Fibroblast of mammary gland (primary cell): ENCODE measurements at regions not wholly inside any gene's neighbourhood (a gene's known extent, or its start where the extent isn't known, plus 50 kb on each side); places are given as distances from the start of the nearest gene placed in this dataset.

Source experiments
- DNase-seq: peaks from one replicate; pipeline ENCODE4 v3.0.0-alpha.2; 2010; ENCODE audit warnings: low read depth
- H3K4me3 ChIP-seq: 2 replicates; pipeline ENCODE4 v1.5.1; 2011; ENCODE audit warnings: low read depth, mild to moderate bottlenecking, low read length, moderate library complexity; ENCODE audit not compliant: control insufficient read depth
- TF ChIP-seq, protein P1 (sequence below): conservative IDR thresholded peaks from 2 replicates; pipeline ENCODE4 v1.5.1; 2011; ENCODE audit warnings: low read depth, low read length, inconsistent platforms; ENCODE audit not compliant: control insufficient read depth, insufficient read depth

DNA sequence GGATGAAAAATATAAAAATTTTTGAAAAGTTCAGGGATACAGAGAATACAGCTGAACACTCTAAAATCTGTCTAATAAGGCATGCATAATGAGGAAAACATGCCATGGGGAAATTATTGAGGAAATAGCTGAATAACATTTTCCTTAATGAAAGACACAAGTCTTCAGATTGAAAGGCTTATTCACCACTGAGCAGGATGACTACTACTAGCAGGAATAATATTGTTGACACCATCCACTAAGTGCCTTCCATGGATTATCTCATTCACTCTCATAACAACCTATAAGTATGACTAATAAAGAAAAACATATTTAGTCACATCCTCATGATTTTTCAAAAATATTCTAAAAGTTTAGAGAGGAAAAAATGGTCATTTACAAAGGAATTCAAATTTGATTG, 96.7 kb upstream of the FER start:
- DNase-seq, result peak; percentile 87
- H3K4me3 ChIP-seq, result no peak overlapping the region
- TF ChIP-seq, protein P1, sequence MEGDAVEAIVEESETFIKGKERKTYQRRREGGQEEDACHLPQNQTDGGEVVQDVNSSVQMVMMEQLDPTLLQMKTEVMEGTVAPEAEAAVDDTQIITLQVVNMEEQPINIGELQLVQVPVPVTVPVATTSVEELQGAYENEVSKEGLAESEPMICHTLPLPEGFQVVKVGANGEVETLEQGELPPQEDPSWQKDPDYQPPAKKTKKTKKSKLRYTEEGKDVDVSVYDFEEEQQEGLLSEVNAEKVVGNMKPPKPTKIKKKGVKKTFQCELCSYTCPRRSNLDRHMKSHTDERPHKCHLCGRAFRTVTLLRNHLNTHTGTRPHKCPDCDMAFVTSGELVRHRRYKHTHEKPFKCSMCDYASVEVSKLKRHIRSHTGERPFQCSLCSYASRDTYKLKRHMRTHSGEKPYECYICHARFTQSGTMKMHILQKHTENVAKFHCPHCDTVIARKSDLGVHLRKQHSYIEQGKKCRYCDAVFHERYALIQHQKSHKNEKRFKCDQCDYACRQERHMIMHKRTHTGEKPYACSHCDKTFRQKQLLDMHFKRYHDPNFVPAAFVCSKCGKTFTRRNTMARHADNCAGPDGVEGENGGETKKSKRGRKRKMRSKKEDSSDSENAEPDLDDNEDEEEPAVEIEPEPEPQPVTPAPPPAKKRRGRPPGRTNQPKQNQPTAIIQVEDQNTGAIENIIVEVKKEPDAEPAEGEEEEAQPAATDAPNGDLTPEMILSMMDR, result no peak

DNA sequence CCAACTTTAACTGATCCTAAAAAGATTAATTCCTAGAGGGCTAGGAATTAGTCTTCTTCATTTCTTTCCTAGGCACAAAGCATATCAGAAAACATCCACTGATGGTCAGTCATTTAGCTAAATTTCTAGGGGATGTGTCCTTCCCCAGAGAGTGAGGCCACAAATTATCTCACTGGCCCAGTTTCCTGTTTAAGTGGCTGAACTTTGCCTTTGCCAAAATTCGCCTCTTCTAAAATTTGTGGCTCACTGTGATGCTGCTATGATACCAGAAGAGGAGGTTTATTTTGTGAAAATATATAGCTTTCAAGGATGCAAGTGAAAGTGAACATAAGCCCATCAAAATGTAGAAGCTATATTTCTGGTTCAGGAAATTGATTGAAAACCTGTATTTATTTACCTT, 98.1 kb upstream of the FER start:
- TF ChIP-seq, protein P1, result no peak
- H3K4me3 ChIP-seq, result no peak overlapping the region
- no peak for DNase-seq

DNA sequence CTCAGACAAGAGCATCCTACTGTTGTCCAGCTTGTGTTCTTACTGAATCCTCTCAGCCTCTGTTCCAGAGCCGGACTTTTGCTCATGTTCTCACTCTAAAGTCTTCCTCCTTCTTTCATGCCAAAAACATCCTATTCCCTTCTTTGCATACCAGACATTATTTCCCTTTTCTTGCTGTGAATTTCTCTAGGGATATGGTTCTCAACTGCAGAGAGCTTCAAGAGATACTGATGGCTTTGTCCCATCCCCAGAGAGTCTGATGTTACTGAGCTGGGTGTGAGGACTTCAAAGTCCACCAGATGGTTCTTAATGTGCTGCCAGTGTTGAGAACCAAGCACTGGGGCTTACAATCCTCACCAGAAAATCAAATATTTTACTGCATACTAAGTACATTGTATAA, 98.6 kb upstream of the FER start:
- TF ChIP-seq, protein P1, result no peak

DNA sequence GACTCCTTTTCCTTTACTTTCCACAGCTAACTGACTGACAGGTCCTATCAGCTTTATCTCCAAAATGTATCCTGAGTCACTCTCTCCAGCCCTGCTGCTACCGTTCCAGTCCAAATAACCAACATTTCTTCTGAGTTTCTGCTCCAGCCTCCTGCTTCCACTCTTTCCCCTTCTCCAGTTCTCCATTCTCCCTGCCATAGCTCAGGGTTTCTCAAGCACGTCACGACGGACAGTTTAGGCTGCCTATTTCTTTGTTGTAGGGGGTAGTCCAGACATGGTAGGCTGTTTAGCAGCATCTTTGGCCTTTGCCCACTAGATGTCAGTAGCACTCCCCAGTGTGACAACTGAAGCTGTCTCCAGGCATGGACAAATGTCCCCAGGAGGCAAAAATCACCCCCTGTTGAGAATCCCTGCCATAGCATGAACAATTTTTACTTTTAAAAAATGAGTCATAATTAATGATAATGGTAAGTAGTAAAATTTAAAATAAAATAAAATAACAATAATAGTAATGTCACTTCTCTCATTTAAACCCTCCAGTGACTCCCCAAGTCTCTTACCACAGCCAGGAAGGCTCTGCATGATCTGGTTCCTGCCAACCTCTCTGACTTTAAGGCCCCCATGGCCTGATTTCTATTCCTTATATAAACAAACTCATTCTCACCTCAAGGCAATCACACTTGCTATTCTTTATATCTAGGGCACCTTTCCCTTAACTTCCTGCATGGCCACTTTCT, 105.4 kb upstream of the FER start:
- H3K4me3 ChIP-seq, result no peak overlapping the region
- TF ChIP-seq, protein P1, result peak; percentile 95
- DNase-seq, result peak; percentile 73

More for the DNA sequence above, 98.6 kb upstream of the FER start:
- DNase-seq, result no peak
- H3K4me3 ChIP-seq, result no peak overlapping the region

DNA sequence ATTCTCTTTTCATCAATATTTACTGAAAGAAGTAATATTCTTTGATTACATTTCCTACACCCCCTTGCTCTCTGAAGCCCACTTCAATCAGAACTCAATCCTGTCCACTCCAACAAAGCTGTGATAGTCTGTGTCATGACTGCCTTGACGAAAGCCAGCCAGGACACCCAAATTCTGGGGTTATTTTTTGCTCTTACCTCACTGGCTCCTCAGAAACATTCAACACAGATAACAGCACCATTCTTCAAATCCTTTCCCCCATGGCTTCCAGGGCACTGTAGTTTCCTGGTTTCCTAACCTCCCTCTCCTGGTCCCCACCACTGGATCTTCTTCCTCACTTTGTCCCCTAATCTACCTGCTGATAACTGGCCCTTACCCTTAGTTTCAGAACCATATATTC, 106.1 kb upstream of the FER start:
- DNase-seq, result no peak
- TF ChIP-seq, protein P1, result no peak
- no peak overlapping the region for H3K4me3 ChIP-seq

DNA sequence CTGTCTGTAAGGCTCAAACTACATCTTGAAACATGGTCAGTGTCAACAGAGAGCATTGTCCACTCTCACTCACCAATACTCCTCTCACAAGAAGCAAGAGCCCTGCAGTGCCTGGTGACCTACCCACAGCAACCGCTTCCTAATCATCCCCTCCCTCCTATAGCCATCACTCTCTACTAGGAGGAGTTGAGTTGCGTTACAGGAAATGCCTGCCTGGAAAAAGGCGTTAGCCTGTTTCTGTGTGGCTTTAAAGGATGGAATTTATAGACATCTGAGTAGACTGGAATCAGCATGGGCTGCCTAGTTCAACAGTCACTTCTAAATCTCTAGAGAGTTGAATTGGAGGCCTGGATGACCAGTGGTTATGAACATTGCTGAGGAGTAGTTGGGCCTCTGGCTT, 108.3 kb upstream of the FER start:
- no peak for DNase-seq
- H3K4me3 ChIP-seq, result no peak overlapping the region
- TF ChIP-seq, protein P1, result no peak

DNA sequence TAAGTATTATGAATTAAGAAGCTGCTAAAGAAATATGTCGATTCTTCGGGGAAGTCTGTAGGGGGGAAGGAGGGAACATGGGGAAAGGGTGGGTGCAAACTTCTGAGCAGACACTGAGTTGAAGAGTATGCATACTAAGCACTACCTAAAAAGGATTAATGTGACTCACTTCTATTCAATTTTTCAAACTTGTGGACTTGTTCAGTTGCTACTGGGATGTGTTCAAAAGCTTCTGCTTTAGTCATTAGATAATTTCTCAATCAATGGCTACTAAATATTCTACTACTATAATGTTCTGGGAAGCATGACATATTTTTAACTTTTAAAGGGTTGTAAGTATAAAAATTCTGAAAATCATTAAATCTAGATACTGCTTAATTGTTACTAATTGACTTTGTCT, 109.7 kb upstream of the FER start:
- DNase-seq, result no peak
- TF ChIP-seq, protein P1, result no peak
- H3K4me3 ChIP-seq, result no peak overlapping the region
